ENCODE measurements at regions not wholly inside any gene's neighbourhood (a gene's known extent, or its start where the extent isn't known, plus 50 kb on each side); places are given as distances from the start of the nearest gene placed in this dataset.

DNA sequence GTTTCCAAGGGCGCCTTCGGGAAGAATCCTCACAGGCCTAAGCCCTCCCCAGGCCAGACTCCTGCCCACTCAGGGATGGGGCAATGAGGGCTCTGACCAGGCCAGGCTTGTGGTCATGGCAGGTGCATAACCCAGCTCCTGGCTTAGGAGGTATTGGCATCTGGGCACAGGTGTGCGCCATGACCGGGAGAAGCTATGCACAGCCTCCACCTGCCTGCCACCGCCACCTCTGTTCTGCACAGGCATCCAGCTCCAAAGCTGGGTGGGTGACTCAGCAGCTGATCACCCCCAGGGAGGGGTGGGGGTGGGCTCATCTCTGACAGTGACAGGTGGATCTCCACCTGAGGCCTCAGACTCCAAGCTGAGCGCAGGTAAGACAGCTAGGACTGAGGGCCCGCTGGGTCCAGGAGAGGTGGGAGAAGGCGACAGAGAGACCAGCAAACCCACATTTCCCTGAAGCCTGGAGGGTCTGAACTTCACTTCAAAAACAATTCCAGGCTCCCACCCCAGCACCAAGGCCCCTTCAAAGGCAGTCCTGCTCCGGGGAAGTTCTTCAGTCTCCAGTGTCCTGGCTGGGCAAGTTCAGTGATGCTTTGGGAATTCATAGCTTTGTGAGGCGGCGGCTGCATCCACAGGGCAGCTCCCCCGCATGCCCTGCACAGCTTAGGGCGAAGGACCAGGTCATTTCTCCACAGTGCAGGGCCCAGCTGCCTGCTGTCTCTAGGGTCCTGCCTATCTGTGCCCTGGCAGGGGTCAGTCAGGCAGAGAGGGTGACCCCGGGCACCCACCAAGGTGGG is 121.6 kb upstream of the SMURF2 start:
- TF ChIP-seq MAX (IDR thresholded peaks at IDR 0.05; ENCODE audit: low read depth), result no peak
- no peak for TF ChIP-seq SMC3 (IDR thresholded peaks at IDR 0.05; ENCODE audit: low read depth, low read length)
- TF ChIP-seq, protein P1, sequence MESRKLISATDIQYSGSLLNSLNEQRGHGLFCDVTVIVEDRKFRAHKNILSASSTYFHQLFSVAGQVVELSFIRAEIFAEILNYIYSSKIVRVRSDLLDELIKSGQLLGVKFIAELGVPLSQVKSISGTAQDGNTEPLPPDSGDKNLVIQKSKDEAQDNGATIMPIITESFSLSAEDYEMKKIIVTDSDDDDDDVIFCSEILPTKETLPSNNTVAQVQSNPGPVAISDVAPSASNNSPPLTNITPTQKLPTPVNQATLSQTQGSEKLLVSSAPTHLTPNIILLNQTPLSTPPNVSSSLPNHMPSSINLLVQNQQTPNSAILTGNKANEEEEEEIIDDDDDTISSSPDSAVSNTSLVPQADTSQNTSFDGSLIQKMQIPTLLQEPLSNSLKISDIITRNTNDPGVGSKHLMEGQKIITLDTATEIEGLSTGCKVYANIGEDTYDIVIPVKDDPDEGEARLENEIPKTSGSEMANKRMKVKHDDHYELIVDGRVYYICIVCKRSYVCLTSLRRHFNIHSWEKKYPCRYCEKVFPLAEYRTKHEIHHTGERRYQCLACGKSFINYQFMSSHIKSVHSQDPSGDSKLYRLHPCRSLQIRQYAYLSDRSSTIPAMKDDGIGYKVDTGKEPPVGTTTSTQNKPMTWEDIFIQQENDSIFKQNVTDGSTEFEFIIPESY (IDR thresholded peaks at IDR 0.05; ENCODE audit: borderline replicate concordance, low read depth), result no peak
- TF ChIP-seq RFX5 (IDR thresholded peaks at IDR 0.05; ENCODE audit: low read length), result no peak
- no peak for TF ChIP-seq POLR2AphosphoS5 (IDR thresholded peaks at IDR 0.05; ENCODE audit: low read depth, low read length)
- no peak for TF ChIP-seq RAD21 (IDR thresholded peaks at IDR 0.05; ENCODE audit: low read length)
- no peak for TF ChIP-seq JUND (IDR thresholded peaks at IDR 0.05)

Measured in SK-N-SH (cell line).